Stimulated activated CD4-positive, alpha-beta T cell treated with anti-CD3 and anti-CD28 coated beads, Interleukin-15, amount 100 ng/mL, for 1 hour (primary cell): ENCODE measurements at regions not wholly inside any gene's neighbourhood (a gene's known extent, or its start where the extent isn't known, plus 50 kb on each side); places are given as distances from the start of the nearest gene placed in this dataset.

Experiments
- DNase-seq, 2 donors: peaks; one replicate each; pipeline ENCODE4 v3.0.0-alpha.2; 2020; ENCODE audit warnings: low read depth in 1 of 2, low spot score in 1 of 2

- DNase-seq, result no peak
Measured at GRCh38 chr22:49532869-49533802, 294.5 kb downstream of the BRD1 start.

- DNase-seq, result no peak
Measured at GRCh38 chr22:49531368-49531791, 296.3 kb downstream of the BRD1 start.

GRCh38 chr22:49530671-49531367, 296.9 kb downstream of the BRD1 start:
- DNase-seq, result no peak

DNA sequence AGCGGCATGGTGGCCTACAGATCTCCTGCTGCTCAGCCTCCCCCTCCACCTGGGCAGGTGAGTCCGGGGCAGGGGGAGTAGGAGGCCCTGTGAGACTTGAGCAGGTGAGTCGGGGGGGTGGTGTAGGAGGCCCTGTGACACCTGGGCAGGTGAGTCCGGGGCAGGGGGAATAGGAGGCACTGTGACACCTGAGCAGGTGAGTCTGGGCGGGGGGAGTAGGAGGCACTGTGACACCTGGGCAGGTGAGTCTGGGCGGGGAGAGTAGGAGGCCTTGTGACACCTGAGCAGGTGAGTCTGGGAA, 299.3 kb downstream of the BRD1 start:
- no peak for DNase-seq

DNA sequence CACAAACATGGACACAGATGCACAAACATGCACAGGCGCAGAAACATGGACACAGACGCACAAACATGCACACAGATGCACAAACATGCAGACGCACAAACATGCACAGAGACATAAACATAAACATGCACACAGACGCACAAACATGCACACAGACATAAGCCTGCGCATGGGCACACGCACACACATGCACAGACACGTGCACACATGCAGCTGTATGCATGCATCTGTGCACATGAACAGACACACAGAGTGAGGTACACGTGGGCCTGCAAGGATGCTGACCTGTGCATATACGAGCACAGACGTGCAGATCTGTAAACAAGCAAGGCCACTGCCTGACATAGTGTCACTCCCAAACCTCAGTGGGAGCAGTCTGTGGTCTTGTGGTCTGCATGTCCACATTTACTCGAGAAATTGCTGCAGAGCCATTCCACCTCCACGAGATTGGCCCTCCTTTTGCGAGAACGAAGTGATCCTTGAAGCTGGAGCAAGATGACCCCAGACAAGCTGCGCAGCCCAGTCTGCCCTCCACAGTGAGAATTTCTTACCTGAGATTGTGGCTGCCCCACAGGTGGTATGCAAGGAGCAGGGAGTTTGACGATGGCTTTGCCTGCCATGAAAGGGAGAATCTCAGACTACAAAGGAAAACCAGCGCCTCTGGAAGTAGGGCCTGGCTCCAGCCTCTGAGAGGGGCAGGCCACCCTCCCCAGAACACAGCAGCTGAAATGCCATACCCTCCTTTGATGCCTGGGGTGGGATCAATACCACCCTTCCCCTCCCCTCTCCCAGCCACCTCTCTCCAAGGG, 299.9 kb downstream of the BRD1 start:
- no peak for DNase-seq

DNA sequence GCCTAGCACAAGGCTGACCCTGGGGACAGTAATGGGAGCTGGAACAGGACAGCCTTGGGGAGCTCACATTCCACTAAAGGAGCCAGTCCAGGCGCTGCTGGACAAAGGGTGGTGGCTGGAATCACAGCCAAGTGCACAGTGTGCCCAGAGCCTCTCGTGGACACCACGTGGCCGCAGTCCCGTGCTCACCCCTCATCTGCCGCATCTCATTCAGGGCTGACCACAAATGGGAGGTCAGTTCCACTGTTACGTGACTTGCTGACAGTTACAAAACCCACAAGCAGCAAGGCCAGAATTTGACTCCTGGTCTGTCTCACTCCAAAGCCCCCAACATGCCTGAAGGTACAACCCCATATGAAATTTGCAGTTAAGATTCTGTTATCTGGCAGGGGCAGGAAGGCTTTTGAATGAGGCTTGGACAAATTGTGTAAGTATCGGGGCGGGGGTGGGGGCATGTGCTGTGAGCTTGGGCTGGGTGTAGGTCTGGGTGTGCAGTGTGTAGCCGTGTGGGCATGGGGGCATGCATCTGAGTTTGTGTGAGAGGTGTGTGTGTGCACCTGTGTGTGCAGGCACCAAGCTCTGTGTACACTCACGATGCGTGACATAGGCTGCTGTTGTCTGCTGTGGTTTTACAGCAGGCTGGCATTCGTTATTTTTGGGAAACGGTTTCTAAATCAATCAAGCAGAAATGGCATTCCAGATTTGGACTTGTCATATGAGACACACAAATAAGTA, 301.7 kb downstream of the BRD1 start:
- no peak for DNase-seq

GRCh38 chr22:49525360-49525759, 302.3 kb downstream of the BRD1 start:
- no peak for DNase-seq

DNA sequence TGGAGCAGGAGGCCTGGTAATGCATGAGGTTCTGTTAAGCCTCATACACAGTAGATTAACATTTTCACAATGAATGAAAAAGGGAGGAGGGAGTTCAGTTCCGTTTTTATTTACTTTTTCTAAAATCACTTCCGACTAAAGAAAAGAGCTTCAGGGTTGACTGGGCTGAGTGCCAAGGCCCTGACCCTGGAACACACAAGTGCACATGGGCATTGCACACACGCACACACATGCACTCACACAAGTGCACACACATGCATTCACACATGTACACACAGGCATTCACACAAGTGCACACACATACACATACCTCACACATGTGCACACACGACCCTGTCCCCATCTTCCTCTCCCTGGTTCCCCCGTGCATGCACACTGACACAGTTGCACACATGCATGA, 303.3 kb downstream of the BRD1 start:
- no peak for DNase-seq

DNA sequence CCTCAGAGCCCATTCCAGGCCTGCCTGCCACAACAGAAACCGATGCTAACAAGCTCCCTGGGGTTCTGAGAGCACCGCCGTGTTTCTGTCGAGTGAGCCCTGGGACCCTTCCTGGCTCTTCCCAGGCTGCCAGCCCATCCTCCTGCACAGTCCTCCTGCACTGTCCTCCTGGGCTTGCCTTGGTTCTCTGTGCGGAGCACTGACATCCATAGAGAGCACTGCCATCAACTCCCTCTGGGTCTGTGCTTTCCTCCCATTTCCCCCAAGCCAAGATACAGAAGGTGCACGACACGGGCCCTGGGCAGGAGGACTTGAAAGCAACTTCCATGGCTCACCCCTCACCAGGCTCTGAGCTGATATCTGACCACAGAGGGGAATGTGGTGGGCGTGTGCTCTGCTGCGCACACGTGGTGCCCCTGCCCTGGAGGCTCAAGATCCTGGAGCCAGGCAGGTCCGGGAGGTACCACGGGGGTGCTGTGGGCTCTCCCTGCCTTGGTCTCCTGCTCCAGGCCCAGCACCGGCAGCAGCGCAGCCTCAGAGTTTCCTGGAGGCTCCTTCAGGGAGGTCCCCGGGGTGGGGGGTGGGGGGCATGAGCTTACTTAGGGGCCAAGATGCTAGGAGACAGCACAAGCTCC, 304.2 kb downstream of the BRD1 start:
- no peak for DNase-seq

- no peak for DNase-seq
Measured at GRCh38 chr22:49522582-49523373, 304.9 kb downstream of the BRD1 start.

GRCh38 chr22:49521787-49522224, 305.9 kb downstream of the BRD1 start:
- DNase-seq, result no peak

- DNase-seq, result no peak
Measured at GRCh38 chr22:49519117-49519737, 308.4 kb downstream of the BRD1 start.

DNA sequence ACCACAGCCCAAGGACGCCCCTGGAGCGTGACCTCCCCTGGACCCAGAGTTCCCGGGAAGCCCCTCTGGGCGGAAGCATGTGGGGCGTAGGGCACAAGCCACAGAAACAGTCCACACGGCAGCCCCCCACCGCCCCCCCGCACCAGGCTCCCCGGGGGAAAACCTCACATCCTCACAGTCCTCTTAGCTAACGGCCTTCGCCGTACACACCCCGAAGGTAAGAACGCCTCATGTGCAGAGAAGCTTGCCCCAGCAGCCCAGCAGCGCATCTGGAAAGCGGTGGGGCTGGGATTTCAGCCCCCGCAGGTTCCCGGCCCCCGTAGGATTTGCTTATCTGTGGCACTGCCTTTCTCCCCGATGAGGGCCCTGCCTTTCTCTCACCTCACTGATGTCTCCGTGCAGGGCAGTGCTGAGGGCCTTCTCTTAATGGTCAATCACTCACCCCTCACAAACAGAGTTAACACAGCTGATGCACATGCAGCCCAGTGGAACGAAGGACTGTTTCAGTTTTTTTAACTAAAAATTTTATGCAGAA, 309.2 kb downstream of the BRD1 start:
- no peak for DNase-seq

DNA sequence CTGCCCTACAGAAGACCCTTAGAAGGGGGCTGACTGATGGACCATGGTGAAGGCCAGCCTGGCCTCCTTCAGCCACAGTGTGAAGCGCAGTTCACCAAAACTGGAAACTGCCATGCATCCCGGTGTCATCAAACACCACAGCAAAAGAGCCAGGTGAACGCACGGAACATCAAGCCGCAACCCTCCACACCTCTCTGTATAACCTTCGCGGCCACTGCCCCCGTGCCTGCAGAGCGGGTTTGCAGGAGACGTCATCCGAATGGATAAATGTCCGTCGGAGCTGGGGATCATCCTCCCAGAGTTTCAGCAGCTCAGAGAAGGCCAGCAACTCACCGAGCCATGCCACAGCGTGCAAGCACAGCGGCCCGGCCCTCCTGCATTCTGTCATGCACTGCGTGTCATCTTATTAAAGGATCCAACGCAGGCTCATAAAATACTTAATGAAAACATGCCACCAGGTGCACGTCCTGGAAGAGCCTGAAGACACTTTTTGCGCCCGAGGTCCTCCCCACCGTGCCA, 309.9 kb downstream of the BRD1 start:
- DNase-seq, result no peak

GRCh38 chr22:49517211-49517610, 310.5 kb downstream of the BRD1 start:
- DNase-seq, result no peak

DNA sequence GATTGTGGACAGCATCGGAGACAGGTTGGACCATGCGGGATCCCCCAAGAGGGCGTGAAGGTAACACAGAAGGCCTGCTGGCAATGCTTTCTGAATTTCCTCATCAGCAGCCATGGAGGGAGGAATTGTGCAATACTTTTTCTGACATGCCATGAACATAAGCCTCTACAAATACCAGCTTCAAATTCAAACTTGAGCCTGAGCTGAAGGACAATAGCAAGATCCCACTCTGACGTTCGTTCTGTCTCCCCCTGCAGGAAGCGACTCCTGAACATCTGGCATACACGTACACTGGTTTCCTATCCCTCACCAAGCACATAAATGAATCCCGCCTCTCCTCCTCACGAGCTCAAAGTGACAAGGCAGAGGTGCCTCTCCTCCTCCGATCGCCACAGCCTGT, 312.2 kb downstream of the BRD1 start:
- DNase-seq, result no peak

- no peak for DNase-seq
Measured at GRCh38 chr22:49514641-49515040, 313.0 kb downstream of the BRD1 start.

DNA sequence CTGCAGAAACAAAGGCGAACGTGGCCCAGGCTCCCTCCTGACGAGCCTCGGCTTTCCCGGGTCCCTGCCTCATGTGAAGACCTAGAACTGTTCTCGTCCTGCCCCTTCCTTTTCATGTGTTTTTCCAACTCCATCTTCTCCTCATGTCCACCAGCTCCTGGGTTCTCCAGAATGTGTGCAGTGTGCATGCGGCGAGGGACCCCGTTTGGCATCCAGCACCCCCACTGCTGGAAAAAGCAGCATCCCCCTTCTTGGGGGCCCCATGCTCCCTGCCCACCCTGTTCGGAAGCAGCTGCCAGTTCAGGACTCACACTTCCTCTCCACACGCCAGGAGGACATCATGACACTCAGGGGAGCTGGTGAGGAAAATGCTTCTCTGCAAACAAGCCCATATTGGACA, 313.5 kb downstream of the BRD1 start:
- no peak for DNase-seq

GRCh38 chr22:49513358-49513851, 314.3 kb downstream of the BRD1 start:
- DNase-seq, result no peak
